Lower lobe of right lung (tissue), 2 donors: ENCODE measurements at regions not wholly inside any gene's neighbourhood (a gene's known extent, or its start where the extent isn't known, plus 50 kb on each side); places are given as distances from the start of the nearest gene placed in this dataset.

ENCODE experiments used
- ATAC-seq, 2 donors: fragments of 200-7000 bp; cut with Tn5 transposase; one replicate each; pipeline ENCODE4 v1.9.1; 2020 to 2022; ENCODE audit warnings: mild to moderate bottlenecking in 2 of 2, moderate library complexity in 2 of 2
- DNase-seq: peaks from one replicate; pipeline ENCODE4 v3.0.0-alpha.2; 2020
- H3K27ac ChIP-seq: fragments of 200-600 bp; one replicate; pipeline ENCODE4 v1.8.0; 2022
- H3K27me3 ChIP-seq: fragments of 200-600 bp; one replicate; pipeline ENCODE4 v1.8.0; 2022; ENCODE audit warnings: low read depth
- H3K36me3 ChIP-seq: fragments of 200-600 bp; one replicate; pipeline ENCODE4 v1.8.0; 2022; ENCODE audit warnings: mild to moderate bottlenecking
- H3K4me1 ChIP-seq: fragments of 200-600 bp; one replicate; pipeline ENCODE4 v1.8.0; 2022
- H3K4me3 ChIP-seq: fragments of 200-600 bp; one replicate; pipeline ENCODE4 v1.8.0; 2022; ENCODE audit warnings: mild to moderate bottlenecking
- H3K9me3 ChIP-seq: fragments of 200-600 bp; one replicate; pipeline ENCODE4 v1.8.0; 2022
- intact Hi-C: fragments of 100-400 bp; cut with DNase I; formaldehyde crosslinking; loops from one replicate; pipeline ENCODE4 v1.11.0; 2022
- TF ChIP-seq, protein P1 (sequence below): fragments of 200-600 bp; IDR thresholded peaks from one replicate; pipeline ENCODE4 v1.8.0; 2022; ENCODE audit warnings: antibody characterized with exemption, mild to moderate bottlenecking
- donor health status: DM: no; HTN: yes; CAD: no; lungs with severe emphysema.

DNA sequence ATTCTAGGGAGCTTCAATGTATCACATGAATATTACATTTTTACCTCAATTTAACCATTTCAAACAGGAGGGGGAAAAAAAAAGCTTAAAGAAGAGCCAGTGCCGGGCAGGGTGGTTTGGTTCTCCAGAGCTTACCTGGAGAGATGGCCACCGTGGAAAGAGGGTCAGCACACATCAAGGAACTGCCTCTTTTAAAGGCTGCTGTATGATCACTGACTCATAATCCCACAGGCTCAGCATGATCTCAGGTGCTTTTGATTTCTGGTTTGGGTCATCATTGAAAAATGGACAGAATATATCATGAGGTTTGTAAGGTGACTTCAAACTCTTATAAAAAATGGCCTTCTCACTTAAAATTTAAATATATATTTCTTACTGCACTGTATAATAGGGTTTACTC lies 67.5 kb upstream of the MDFIC start:
- Histone ChIP-seq H3K9me3 (no peaks in the 10 kb centered on the region), H3K27ac (no peak overlapping the region), H3K4me3 (no peak overlapping the region), H3K4me1 (no peaks in the 10 kb centered on the region), H3K27me3 (no peaks in the 10 kb centered on the region), H3K36me3 (no peaks in the 10 kb centered on the region)
- TF ChIP-seq, protein P1, sequence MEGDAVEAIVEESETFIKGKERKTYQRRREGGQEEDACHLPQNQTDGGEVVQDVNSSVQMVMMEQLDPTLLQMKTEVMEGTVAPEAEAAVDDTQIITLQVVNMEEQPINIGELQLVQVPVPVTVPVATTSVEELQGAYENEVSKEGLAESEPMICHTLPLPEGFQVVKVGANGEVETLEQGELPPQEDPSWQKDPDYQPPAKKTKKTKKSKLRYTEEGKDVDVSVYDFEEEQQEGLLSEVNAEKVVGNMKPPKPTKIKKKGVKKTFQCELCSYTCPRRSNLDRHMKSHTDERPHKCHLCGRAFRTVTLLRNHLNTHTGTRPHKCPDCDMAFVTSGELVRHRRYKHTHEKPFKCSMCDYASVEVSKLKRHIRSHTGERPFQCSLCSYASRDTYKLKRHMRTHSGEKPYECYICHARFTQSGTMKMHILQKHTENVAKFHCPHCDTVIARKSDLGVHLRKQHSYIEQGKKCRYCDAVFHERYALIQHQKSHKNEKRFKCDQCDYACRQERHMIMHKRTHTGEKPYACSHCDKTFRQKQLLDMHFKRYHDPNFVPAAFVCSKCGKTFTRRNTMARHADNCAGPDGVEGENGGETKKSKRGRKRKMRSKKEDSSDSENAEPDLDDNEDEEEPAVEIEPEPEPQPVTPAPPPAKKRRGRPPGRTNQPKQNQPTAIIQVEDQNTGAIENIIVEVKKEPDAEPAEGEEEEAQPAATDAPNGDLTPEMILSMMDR = no peak
- ATAC-seq = no peak
- DNase-seq = no peak
- intact Hi-C loops = no loop called here

DNA sequence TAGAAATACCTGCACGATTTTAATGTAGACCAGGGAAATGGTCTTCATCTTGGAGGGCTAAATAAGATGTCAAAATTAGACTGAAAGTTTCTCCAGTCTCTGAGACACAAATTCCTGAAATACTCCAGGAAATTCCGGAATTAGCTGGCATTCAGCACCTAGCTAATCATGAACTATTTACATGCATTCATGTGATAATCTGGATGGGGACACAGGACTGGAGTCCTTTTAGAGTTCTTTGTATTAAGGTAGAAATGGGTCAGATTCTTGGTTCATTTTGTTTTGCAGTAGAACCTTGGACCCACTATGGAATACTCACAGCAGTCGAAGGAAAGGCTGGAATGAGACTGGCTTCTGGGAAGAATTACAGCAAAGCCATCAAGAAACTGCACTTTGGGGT lies 65.3 kb upstream of the MDFIC start:
- TF ChIP-seq, protein P1 = no peak
- no peak for DNase-seq

GRCh38 chr7:114857605-114858004 lies 64.3 kb upstream of the MDFIC start:
- H3K27ac ChIP-seq = no peak overlapping the region
- H3K27me3 ChIP-seq = no peaks in the 10 kb centered on the region
- intact Hi-C loops = no loop called here
- H3K9me3 ChIP-seq = no peaks in the 10 kb centered on the region
- DNase-seq (no peak), ATAC-seq (no peak)
- no peaks in the 10 kb centered on the region for H3K36me3 ChIP-seq
- H3K4me3 ChIP-seq = no peak overlapping the region
- TF ChIP-seq, protein P1 = no peak
- no peaks in the 10 kb centered on the region for H3K4me1 ChIP-seq

More for the DNA sequence above, 65.3 kb upstream of the MDFIC start:
- H3K36me3 ChIP-seq = no peaks in the 10 kb centered on the region
- H3K9me3 ChIP-seq = no peaks in the 10 kb centered on the region
- intact Hi-C loops = no loop called here
- no peaks in the 10 kb centered on the region for H3K27me3 ChIP-seq
- ATAC-seq = no peak
- no peak overlapping the region for H3K4me3 ChIP-seq
- no peaks in the 10 kb centered on the region for H3K4me1 ChIP-seq
- H3K27ac ChIP-seq = no peak overlapping the region

- Histone ChIP-seq H3K36me3 (no peaks in the 10 kb centered on the region), H3K4me1 (no peaks in the 10 kb centered on the region), H3K4me3 (no peak overlapping the region), H3K27ac (no peak overlapping the region), H3K27me3 (no peaks in the 10 kb centered on the region), H3K9me3 (no peaks in the 10 kb centered on the region)
- no peak for ATAC-seq
- TF ChIP-seq, protein P1 = no peak
- intact Hi-C loops = no loop called here
- DNase-seq = no peak
Observed at GRCh38 chr7:114859477-114859876, 62.4 kb upstream of the MDFIC start.

- ATAC-seq (no peak), DNase-seq (no peak)
- Histone ChIP-seq H3K36me3 (no peaks in the 10 kb centered on the region), H3K27me3 (no peaks in the 10 kb centered on the region), H3K27ac (no peak overlapping the region), H3K4me3 (no peak overlapping the region), H3K9me3 (no peaks in the 10 kb centered on the region), H3K4me1 (no peaks in the 10 kb centered on the region)
- intact Hi-C loops = no loop called here
- TF ChIP-seq, protein P1 = no peak
Observed at GRCh38 chr7:114860206-114860605, 61.7 kb upstream of the MDFIC start.

- ATAC-seq = no peak
- Histone ChIP-seq H3K9me3 (no peaks in the 10 kb centered on the region), H3K27me3 (no peaks in the 10 kb centered on the region), H3K4me1 (no peaks in the 10 kb centered on the region), H3K4me3 (no peak overlapping the region), H3K36me3 (no peaks in the 10 kb centered on the region), H3K27ac (no peak overlapping the region)
- no peak for DNase-seq
- TF ChIP-seq, protein P1 = no peak
- intact Hi-C loops = no loop called here
Observed at GRCh38 chr7:114862406-114862805, 59.5 kb upstream of the MDFIC start.
